ENCODE measurements at regions not wholly inside any gene's neighbourhood (a gene's known extent, or its start where the extent isn't known, plus 50 kb on each side); places are given as distances from the start of the nearest gene placed in this dataset.

GRCh38 chr1:94651076-94651475 is 109.5 kb upstream of the F3 start:
- no TSS peak for BruUV-seq (replicated peaks)
- Histone ChIP-seq H3K36me3 (ENCODE audit: insufficient read depth, low read length, poor library complexity, severe bottlenecking) (no peaks in the 10 kb centered on the region), H3K4me3 (ENCODE audit: low read depth, low read length, poor library complexity, severe bottlenecking) (no peak overlapping the region), H3K9me3 (ENCODE audit: low read depth, low read length, poor library complexity, severe bottlenecking) (no peaks in the 10 kb centered on the region), H3K4me1 (ENCODE audit: insufficient read depth, low read length, poor library complexity, severe bottlenecking) (peaks cover 12% of the 10 kb centered on the region), H3K27ac (ENCODE audit: low read depth, low read length, poor library complexity, severe bottlenecking) (no peak overlapping the region), H3K27me3 (replicated peaks; ENCODE audit: insufficient read depth, low read depth, low read length, poor library complexity) (no peaks in the 10 kb centered on the region)
- TF ChIP-seq EZH2 (IDR thresholded peaks at IDR 0.05; ENCODE audit: borderline replicate concordance, low read depth, low read length, poor library complexity, severe bottlenecking) (no peak), CTCF (conservative IDR thresholded peaks at IDR 0.05; ENCODE audit: low read depth, low read length) (no peak)
- CTCF ChIA-PET = no interaction called here
- intact Hi-C loops (cut with micrococcal nuclease; ENCODE audit: unreplicated experiment) = no loop called here
- POLR2A ChIA-PET (ENCODE audit: low non-redundant PET) = no interaction called here
- DNase-seq (ENCODE audit: low spot score) = no peak

- DNase-seq (ENCODE audit: low spot score) = no peak
- no peak overlapping the region for H3K4me3 ChIP-seq (ENCODE audit: low read depth, low read length, poor library complexity, severe bottlenecking)
- no peak overlapping the region for H3K27ac ChIP-seq (ENCODE audit: low read depth, low read length, poor library complexity, severe bottlenecking)
- peaks cover 12% of the 10 kb centered on the region for H3K4me1 ChIP-seq (ENCODE audit: insufficient read depth, low read length, poor library complexity, severe bottlenecking)
- H3K36me3 ChIP-seq (ENCODE audit: insufficient read depth, low read length, poor library complexity, severe bottlenecking) = no peaks in the 10 kb centered on the region
- ChIA-PET POLR2A (ENCODE audit: low non-redundant PET) (no interaction called here), CTCF (no interaction called here)
- intact Hi-C loops (cut with micrococcal nuclease; ENCODE audit: unreplicated experiment) = no loop called here
- TF ChIP-seq CTCF (conservative IDR thresholded peaks at IDR 0.05; ENCODE audit: low read depth, low read length) (no peak), EZH2 (IDR thresholded peaks at IDR 0.05; ENCODE audit: borderline replicate concordance, low read depth, low read length, poor library complexity, severe bottlenecking) (no peak)
- H3K27me3 ChIP-seq (replicated peaks; ENCODE audit: insufficient read depth, low read depth, low read length, poor library complexity) = no peaks in the 10 kb centered on the region
- no TSS peak for BruUV-seq (replicated peaks)
- H3K9me3 ChIP-seq (ENCODE audit: low read depth, low read length, poor library complexity, severe bottlenecking) = no peaks in the 10 kb centered on the region
These were observed 108.7 kb upstream of the F3 start for GRCh38 chr1:94650301-94650700.

GRCh38 chr1:94648225-94649007 is 106.9 kb upstream of the F3 start:
- ChIA-PET CTCF (no interaction called here), POLR2A (ENCODE audit: low non-redundant PET) (no interaction called here)
- BruUV-seq (replicated peaks) = no TSS peak
- intact Hi-C loops (cut with micrococcal nuclease; ENCODE audit: unreplicated experiment) = no loop called here
- TF ChIP-seq EZH2 (IDR thresholded peaks at IDR 0.05; ENCODE audit: borderline replicate concordance, low read depth, low read length, poor library complexity, severe bottlenecking) (no peak), CTCF (conservative IDR thresholded peaks at IDR 0.05; ENCODE audit: low read depth, low read length) (no peak)
- H3K4me1 ChIP-seq (ENCODE audit: insufficient read depth, low read length, poor library complexity, severe bottlenecking) = peaks cover 12% of the 10 kb centered on the region
- H3K27ac ChIP-seq (ENCODE audit: low read depth, low read length, poor library complexity, severe bottlenecking) = no peak overlapping the region
- H3K9me3 ChIP-seq (ENCODE audit: low read depth, low read length, poor library complexity, severe bottlenecking) = no peaks in the 10 kb centered on the region
- peak; percentile 67 for DNase-seq (ENCODE audit: low spot score)
- no peaks in the 10 kb centered on the region for H3K27me3 ChIP-seq (replicated peaks; ENCODE audit: insufficient read depth, low read depth, low read length, poor library complexity)
- no peaks in the 10 kb centered on the region for H3K36me3 ChIP-seq (ENCODE audit: insufficient read depth, low read length, poor library complexity, severe bottlenecking)
- H3K4me3 ChIP-seq (ENCODE audit: low read depth, low read length, poor library complexity, severe bottlenecking) = no peak overlapping the region

Data from A673 (cell line).